ENCODE measurements at regions not wholly inside any gene's neighbourhood (a gene's known extent, or its start where the extent isn't known, plus 50 kb on each side); places are given as distances from the start of the nearest gene placed in this dataset.

- in situ Hi-C loops (cut with HindIII; ENCODE audit: low pct_unique_long_range_greater_than_20kb, low sequenced_read_pairs) (no loop called here), intact Hi-C loops (cut with micrococcal nuclease; ENCODE audit: unreplicated experiment) (no loop called here)
- CTCF ChIA-PET = no interaction called here
- H3K36me3 ChIP-seq (ENCODE audit: control insufficient read depth, insufficient read depth, low read length) = no peaks in the 10 kb centered on the region
- POLR2A ChIA-PET = no interaction called here
- TF ChIP-seq POLR2AphosphoS5 (IDR thresholded peaks at IDR 0.05; ENCODE audit: low read depth, low read length) (no peak), CTCF (IDR thresholded peaks at IDR 0.05) (no peak), TCF7L2 (IDR thresholded peaks at IDR 0.05; ENCODE audit: low read depth, low read length) (no peak), REST (IDR thresholded peaks at IDR 0.05; ENCODE audit: insufficient read depth in 1 of 2, low read depth in 2 of 2, low read length in 1 of 2) (no peak), SIN3A (IDR thresholded peaks at IDR 0.05; ENCODE audit: borderline replicate concordance, insufficient read depth, low read depth, low read length) (no peak)
- no peak overlapping the region for H3K4me3 ChIP-seq (ENCODE audit: low read depth in 2 of 2, low read length in 2 of 2)
- H3K27ac ChIP-seq (ENCODE audit: low read length) = no peak overlapping the region; the same call in 1 of the 2 replicates
- no peaks in the 10 kb centered on the region for H3K9me3 ChIP-seq (ENCODE audit: control insufficient read depth, insufficient read depth, low read depth, low read length)
- peaks cover 6% of the 10 kb centered on the region; the same call in 1 of the 2 replicates for H3K4me1 ChIP-seq (ENCODE audit: control insufficient read depth, insufficient read depth, low read length)
- H3K27me3 ChIP-seq (ENCODE audit: control insufficient read depth, insufficient read depth, low read length) = no peaks in the 10 kb centered on the region
- no peak for DNase-seq (ENCODE audit: low read depth, low spot score)
- ATAC-seq = no peak
- BruUV-seq (replicated peaks) = no TSS peak
Observed at GRCh38 chr2:226581004-226581403, 218.6 kb downstream of the IRS1 start.

GRCh38 chr2:226580403-226580802 is 219.2 kb downstream of the IRS1 start:
- no peak overlapping the region for H3K4me3 ChIP-seq (ENCODE audit: low read depth in 2 of 2, low read length in 2 of 2)
- in situ Hi-C loops (cut with HindIII; ENCODE audit: low pct_unique_long_range_greater_than_20kb, low sequenced_read_pairs) (no loop called here), intact Hi-C loops (cut with micrococcal nuclease; ENCODE audit: unreplicated experiment) (no loop called here)
- H3K4me1 ChIP-seq (ENCODE audit: control insufficient read depth, insufficient read depth, low read length) = peaks cover 6% of the 10 kb centered on the region; the same call in 1 of the 2 replicates
- no peak for TF ChIP-seq REST (IDR thresholded peaks at IDR 0.05; ENCODE audit: insufficient read depth in 1 of 2, low read depth in 2 of 2, low read length in 1 of 2)
- no peak for TF ChIP-seq TCF7L2 (IDR thresholded peaks at IDR 0.05; ENCODE audit: low read depth, low read length)
- no peak for TF ChIP-seq POLR2AphosphoS5 (IDR thresholded peaks at IDR 0.05; ENCODE audit: low read depth, low read length)
- TF ChIP-seq CTCF (IDR thresholded peaks at IDR 0.05) = no peak
- TF ChIP-seq SIN3A (IDR thresholded peaks at IDR 0.05; ENCODE audit: borderline replicate concordance, insufficient read depth, low read depth, low read length) = no peak
- ATAC-seq (no peak), DNase-seq (ENCODE audit: low read depth, low spot score) (no peak)
- POLR2A ChIA-PET = no interaction called here
- no peak overlapping the region for H3K27ac ChIP-seq (ENCODE audit: low read length)
- no peaks in the 10 kb centered on the region for H3K27me3 ChIP-seq (ENCODE audit: control insufficient read depth, insufficient read depth, low read length)
- CTCF ChIA-PET = no interaction called here
- no peaks in the 10 kb centered on the region for H3K36me3 ChIP-seq (ENCODE audit: control insufficient read depth, insufficient read depth, low read length)
- no peaks in the 10 kb centered on the region for H3K9me3 ChIP-seq (ENCODE audit: control insufficient read depth, insufficient read depth, low read depth, low read length)
- no TSS peak for BruUV-seq (replicated peaks)

All from Panc1 (cell line).